GM19324 (cell line): ENCODE measurements at regions not wholly inside any gene's neighbourhood (a gene's known extent, or its start where the extent isn't known, plus 50 kb on each side); places are given as distances from the start of the nearest gene placed in this dataset.

Experiments
- ATAC-seq: cut with Tn5 transposase; IDR thresholded peaks from one replicate; pipeline ENCODE4 v1.9.1; 2021; ENCODE audit warnings: mild to moderate bottlenecking, moderate library complexity; ENCODE audit not compliant: unreplicated experiment, low FRiP score

GRCh38 chr6:114523508-114523907 lies 180.7 kb upstream of the HS3ST5 start:
- ATAC-seq, result no peak

GRCh38 chr6:114521926-114522325 lies 179.1 kb upstream of the HS3ST5 start:
- ATAC-seq, result no peak

GRCh38 chr6:114520976-114521375 lies 178.2 kb upstream of the HS3ST5 start:
- no peak for ATAC-seq

- ATAC-seq, result no peak
These were observed 171.3 kb upstream of the HS3ST5 start for GRCh38 chr6:114514170-114514569.

GRCh38 chr6:114471450-114471849 lies 128.6 kb upstream of the HS3ST5 start:
- no peak for ATAC-seq

GRCh38 chr6:114467931-114468330 lies 125.1 kb upstream of the HS3ST5 start:
- no peak for ATAC-seq

- ATAC-seq, result no peak
These were observed 122.7 kb upstream of the HS3ST5 start for GRCh38 chr6:114465511-114465910.

- no peak for ATAC-seq
These were observed 111.0 kb upstream of the HS3ST5 start for GRCh38 chr6:114453737-114454276.

- ATAC-seq, result no peak
These were observed 110.1 kb upstream of the HS3ST5 start for GRCh38 chr6:114452785-114453401.

GRCh38 chr6:114450631-114451030 lies 107.8 kb upstream of the HS3ST5 start:
- ATAC-seq, result no peak

GRCh38 chr6:114449659-114450058 lies 106.8 kb upstream of the HS3ST5 start:
- ATAC-seq, result no peak

GRCh38 chr6:114446342-114446741 lies 103.5 kb upstream of the HS3ST5 start:
- ATAC-seq, result no peak

GRCh38 chr6:114445846-114446245 lies 103.0 kb upstream of the HS3ST5 start:
- ATAC-seq, result no peak

- no peak for ATAC-seq
These were observed 96.6 kb upstream of the HS3ST5 start for GRCh38 chr6:114439411-114439810.

GRCh38 chr6:114437235-114437634 lies 94.4 kb upstream of the HS3ST5 start:
- no peak for ATAC-seq

- no peak for ATAC-seq
These were observed 93.9 kb upstream of the HS3ST5 start for GRCh38 chr6:114436691-114437090.

- no peak for ATAC-seq
These were observed 93.2 kb upstream of the HS3ST5 start for GRCh38 chr6:114435985-114436384.

- ATAC-seq, result no peak
These were observed 89.6 kb upstream of the HS3ST5 start for GRCh38 chr6:114432400-114432799.

GRCh38 chr6:114431641-114432040 lies 88.8 kb upstream of the HS3ST5 start:
- no peak for ATAC-seq

- ATAC-seq, result no peak
These were observed 87.8 kb upstream of the HS3ST5 start for GRCh38 chr6:114430534-114431124.

GRCh38 chr6:114428341-114428740 lies 85.5 kb upstream of the HS3ST5 start:
- no peak for ATAC-seq

- no peak for ATAC-seq
These were observed 78.4 kb upstream of the HS3ST5 start for GRCh38 chr6:114421199-114421598.
